ENCODE measurements at regions not wholly inside any gene's neighbourhood (a gene's known extent, or its start where the extent isn't known, plus 50 kb on each side); places are given as distances from the start of the nearest gene placed in this dataset.

DNA sequence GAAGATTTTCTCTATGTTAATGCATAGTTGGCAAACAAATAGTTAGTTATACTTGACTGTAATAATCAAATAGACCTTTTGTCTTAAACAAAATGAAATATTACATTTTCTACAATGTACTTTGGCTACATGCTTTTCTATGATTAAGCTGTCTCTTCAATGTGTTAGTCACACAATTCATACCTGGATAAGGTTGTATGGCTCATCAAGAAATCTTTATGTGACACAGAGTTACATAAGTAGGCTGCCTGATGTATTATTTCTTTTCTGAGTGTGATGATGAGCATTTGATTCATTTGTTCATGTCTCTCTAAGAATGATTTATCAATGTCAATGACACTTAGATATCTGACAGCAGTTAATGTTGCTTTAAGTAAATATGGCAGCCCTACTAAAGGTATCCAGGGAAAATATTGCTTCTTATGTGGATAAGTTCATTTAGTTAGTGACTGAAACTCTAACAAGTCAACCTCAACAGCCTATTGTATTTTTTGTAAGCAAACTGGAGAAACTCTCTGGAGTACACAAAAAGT lies 157.4 kb upstream of the SOX2 start (continued):
- TF ChIP-seq, protein P1, sequence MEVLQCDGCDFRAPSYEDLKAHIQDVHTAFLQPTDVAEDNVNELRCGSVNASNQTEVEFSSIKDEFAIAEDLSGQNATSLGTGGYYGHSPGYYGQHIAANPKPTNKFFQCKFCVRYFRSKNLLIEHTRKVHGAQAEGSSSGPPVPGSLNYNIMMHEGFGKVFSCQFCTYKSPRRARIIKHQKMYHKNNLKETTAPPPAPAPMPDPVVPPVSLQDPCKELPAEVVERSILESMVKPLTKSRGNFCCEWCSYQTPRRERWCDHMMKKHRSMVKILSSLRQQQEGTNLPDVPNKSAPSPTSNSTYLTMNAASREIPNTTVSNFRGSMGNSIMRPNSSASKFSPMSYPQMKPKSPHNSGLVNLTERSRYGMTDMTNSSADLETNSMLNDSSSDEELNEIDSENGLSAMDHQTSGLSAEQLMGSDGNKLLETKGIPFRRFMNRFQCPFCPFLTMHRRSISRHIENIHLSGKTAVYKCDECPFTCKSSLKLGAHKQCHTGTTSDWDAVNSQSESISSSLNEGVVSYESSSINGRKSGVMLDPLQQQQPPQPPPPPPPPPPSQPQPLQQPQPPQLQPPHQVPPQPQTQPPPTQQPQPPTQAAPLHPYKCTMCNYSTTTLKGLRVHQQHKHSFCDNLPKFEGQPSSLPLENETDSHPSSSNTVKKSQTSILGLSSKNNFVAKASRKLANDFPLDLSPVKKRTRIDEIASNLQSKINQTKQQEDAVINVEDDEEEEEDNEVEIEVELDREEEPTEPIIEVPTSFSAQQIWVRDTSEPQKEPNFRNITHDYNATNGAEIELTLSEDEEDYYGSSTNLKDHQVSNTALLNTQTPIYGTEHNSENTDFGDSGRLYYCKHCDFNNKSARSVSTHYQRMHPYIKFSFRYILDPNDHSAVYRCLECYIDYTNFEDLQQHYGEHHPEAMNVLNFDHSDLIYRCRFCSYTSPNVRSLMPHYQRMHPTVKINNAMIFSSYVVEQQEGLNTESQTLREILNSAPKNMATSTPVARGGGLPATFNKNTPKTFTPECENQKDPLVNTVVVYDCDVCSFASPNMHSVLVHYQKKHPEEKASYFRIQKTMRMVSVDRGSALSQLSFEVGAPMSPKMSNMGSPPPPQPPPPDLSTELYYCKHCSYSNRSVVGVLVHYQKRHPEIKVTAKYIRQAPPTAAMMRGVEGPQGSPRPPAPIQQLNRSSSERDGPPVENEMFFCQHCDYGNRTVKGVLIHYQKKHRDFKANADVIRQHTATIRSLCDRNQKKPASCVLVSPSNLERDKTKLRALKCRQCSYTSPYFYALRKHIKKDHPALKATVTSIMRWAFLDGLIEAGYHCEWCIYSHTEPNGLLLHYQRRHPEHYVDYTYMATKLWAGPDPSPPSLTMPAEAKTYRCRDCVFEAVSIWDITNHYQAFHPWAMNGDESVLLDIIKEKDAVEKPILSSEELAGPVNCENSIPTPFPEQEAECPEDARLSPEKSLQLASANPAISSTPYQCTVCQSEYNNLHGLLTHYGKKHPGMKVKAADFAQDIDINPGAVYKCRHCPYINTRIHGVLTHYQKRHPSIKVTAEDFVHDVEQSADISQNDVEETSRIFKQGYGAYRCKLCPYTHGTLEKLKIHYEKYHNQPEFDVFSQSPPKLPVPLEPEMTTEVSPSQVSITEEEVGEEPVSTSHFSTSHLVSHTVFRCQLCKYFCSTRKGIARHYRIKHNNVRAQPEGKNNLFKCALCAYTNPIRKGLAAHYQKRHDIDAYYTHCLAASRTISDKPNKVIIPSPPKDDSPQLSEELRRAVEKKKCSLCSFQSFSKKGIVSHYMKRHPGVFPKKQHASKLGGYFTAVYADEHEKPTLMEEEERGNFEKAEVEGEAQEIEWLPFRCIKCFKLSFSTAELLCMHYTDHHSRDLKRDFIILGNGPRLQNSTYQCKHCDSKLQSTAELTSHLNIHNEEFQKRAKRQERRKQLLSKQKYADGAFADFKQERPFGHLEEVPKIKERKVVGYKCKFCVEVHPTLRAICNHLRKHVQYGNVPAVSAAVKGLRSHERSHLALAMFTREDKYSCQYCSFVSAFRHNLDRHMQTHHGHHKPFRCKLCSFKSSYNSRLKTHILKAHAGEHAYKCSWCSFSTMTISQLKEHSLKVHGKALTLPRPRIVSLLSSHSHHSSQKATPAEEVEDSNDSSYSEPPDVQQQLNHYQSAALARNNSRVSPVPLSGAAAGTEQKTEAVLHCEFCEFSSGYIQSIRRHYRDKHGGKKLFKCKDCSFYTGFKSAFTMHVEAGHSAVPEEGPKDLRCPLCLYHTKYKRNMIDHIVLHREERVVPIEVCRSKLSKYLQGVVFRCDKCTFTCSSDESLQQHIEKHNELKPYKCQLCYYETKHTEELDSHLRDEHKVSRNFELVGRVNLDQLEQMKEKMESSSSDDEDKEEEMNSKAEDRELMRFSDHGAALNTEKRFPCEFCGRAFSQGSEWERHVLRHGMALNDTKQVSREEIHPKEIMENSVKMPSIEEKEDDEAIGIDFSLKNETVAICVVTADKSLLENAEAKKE (CRISPR knock-in tag; IDR thresholded peaks at IDR 0.05) = no peak
- TF ChIP-seq STAT1 (IDR thresholded peaks at IDR 0.05; ENCODE audit: unreplicated experiment) (no peak), EZH2 (IDR thresholded peaks at IDR 0.05; ENCODE audit: low read depth, unreplicated experiment) (no peak)
- TF ChIP-seq, protein P2, sequence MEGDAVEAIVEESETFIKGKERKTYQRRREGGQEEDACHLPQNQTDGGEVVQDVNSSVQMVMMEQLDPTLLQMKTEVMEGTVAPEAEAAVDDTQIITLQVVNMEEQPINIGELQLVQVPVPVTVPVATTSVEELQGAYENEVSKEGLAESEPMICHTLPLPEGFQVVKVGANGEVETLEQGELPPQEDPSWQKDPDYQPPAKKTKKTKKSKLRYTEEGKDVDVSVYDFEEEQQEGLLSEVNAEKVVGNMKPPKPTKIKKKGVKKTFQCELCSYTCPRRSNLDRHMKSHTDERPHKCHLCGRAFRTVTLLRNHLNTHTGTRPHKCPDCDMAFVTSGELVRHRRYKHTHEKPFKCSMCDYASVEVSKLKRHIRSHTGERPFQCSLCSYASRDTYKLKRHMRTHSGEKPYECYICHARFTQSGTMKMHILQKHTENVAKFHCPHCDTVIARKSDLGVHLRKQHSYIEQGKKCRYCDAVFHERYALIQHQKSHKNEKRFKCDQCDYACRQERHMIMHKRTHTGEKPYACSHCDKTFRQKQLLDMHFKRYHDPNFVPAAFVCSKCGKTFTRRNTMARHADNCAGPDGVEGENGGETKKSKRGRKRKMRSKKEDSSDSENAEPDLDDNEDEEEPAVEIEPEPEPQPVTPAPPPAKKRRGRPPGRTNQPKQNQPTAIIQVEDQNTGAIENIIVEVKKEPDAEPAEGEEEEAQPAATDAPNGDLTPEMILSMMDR (conservative IDR thresholded peaks at IDR 0.05; ENCODE audit: low read depth in 2 of 2) = no peak

DNA sequence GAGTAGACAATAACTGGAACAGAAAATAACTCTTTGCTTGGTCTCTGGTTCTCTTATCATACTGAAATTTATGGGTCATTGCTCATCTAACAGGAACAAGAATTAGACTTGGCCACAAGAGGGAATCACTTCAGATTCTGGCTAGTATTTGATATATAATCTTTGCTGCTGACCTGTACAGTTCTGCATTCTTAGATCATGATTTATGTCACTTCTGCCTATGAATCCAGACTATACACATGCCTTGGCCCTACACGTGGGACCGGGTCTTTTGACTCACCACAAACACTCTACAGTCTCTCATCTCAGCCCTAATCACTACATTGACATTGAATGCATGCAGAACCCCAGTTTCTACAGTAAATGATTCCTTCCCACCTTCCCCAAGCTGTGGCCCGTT lies 162.5 kb upstream of the SOX2 start:
- no peaks in the 10 kb centered on the region for H3K27me3 ChIP-seq (ENCODE audit: insufficient read depth)
- no peak overlapping the region for H2AFZ ChIP-seq
- no peaks in the 10 kb centered on the region for H3K36me3 ChIP-seq (ENCODE audit: insufficient read depth)
- H3K79me2 ChIP-seq (replicated peaks; ENCODE audit: insufficient read depth) = no peaks in the 10 kb centered on the region
- no peaks in the 10 kb centered on the region; the same call in 2 of the 3 replicates for H3K4me1 Mint-ChIP-seq
- H3K27me3 Mint-ChIP-seq (ENCODE audit: insufficient read depth, low read depth, poor library complexity) = no peaks in the 10 kb centered on the region
- no peak for TF ChIP-seq ZNF331 (CRISPR knock-in tag; IDR thresholded peaks at IDR 0.05; ENCODE audit: low read depth)
- H3K4me3 Mint-ChIP-seq = no peak overlapping the region
- no peak overlapping the region for H3K27ac ChIP-seq (ENCODE audit: low read depth)
- H3K4me1 ChIP-seq (ENCODE audit: insufficient read depth) = no peaks in the 10 kb centered on the region
- no peak overlapping the region for H3K27ac Mint-ChIP-seq
- H3K4me2 ChIP-seq = no peak overlapping the region
- no peaks in the 10 kb centered on the region for H3K9me3 Mint-ChIP-seq
- DNase-seq (ENCODE audit: low spot score) (no peak), ATAC-seq (no peak)
- H3K36me3 Mint-ChIP-seq (ENCODE audit: low read depth) = no peaks in the 10 kb centered on the region; the same call in 2 of the 3 replicates
- H3F3A ChIP-seq (replicated peaks; ENCODE audit: low read depth) = no peaks in the 10 kb centered on the region
- H3K9me2 ChIP-seq (ENCODE audit: insufficient read depth) = no peaks in the 10 kb centered on the region
- no peak overlapping the region for H3K4me3 ChIP-seq
- H4K20me1 ChIP-seq (replicated peaks; ENCODE audit: insufficient read depth) = no peaks in the 10 kb centered on the region

All from GM23338 (cell line).